SK-N-MC (cell line): ENCODE measurements at regions not wholly inside any gene's neighbourhood (a gene's known extent, or its start where the extent isn't known, plus 50 kb on each side); places are given as distances from the start of the nearest gene placed in this dataset.

ENCODE experiments used
- EZH2 ChIP-seq: fragments of 200-600 bp; sonication (generic); IDR thresholded peaks from one replicate; pipeline ENCODE4 v1.6.1; 2017; ENCODE audit warnings: antibody characterized with exemption
- POLR2AphosphoS5 ChIP-seq: IDR thresholded peaks from 2 replicates; pipeline ENCODE4 v1.6.1; 2012; ENCODE audit warnings: mild to moderate bottlenecking, low read depth, low read length, borderline replicate concordance

DNA sequence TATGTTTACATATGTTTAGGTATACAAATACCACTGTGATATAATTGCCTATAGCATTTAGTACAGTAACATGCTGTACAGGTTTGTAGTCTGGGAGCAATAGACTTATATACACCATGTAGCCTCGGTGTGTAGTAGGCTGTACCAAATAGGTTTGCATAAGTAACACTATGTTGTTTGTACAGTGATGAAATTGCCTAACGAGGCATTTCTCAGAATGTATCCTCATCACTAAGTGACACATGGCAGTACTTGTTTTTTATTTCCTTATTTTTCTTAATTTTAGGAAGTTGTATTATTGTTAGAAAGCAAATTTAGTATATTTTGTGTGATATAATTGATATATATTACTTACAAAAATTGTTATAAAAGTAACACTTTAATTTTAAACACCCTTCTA, 840.9 kb downstream of the LTN1 start:
- no peak for TF ChIP-seq EZH2
- TF ChIP-seq POLR2AphosphoS5 = no peak
